Esophagus squamous epithelium (tissue), 4 donors: ENCODE measurements at regions not wholly inside any gene's neighbourhood (a gene's known extent, or its start where the extent isn't known, plus 50 kb on each side); places are given as distances from the start of the nearest gene placed in this dataset.

Experiments
- POLR2A ChIP-seq, 4 donors: fragments of 450-650 bp; IDR thresholded peaks; one replicate each; pipeline ENCODE4 v1.6.1; 2017; ENCODE audit warnings: antibody characterized with exemption in 4 of 4, mild to moderate bottlenecking in 4 of 4, moderate library complexity in 3 of 4
- TF ChIP-seq, protein P1 (sequence below), 6 experiments: fragments of 450-650 bp in 4 of 6; fragments of 200-600 bp in 2 of 6; sonication (generic) in 2 of 6; IDR thresholded peaks; one replicate each; pipeline ENCODE4 v1.5.1; 2016 to 2019; ENCODE audit warnings: antibody characterized with exemption in 6 of 6, mild to moderate bottlenecking in 4 of 6, moderate library complexity in 4 of 6

DNA sequence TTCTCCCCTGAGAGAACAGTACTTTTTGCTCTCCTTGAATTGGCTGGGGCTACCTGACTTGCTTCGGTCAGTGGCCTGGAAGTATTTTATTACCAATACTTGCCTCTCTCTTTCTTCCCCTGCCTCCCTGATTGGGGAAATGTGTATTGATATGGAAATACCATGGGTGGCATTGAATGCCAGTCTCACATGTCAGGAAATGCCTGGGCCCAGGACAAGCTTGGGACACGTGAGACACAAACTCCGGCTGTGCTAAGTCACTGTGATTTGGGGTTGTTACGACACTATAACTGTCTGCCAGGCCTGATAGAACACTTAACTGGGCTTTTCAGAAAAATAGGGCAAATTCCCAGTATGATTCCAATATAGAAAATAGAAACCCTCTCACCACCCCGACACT lies 238.3 kb downstream of the GADD45G start:
- TF ChIP-seq, protein P1, sequence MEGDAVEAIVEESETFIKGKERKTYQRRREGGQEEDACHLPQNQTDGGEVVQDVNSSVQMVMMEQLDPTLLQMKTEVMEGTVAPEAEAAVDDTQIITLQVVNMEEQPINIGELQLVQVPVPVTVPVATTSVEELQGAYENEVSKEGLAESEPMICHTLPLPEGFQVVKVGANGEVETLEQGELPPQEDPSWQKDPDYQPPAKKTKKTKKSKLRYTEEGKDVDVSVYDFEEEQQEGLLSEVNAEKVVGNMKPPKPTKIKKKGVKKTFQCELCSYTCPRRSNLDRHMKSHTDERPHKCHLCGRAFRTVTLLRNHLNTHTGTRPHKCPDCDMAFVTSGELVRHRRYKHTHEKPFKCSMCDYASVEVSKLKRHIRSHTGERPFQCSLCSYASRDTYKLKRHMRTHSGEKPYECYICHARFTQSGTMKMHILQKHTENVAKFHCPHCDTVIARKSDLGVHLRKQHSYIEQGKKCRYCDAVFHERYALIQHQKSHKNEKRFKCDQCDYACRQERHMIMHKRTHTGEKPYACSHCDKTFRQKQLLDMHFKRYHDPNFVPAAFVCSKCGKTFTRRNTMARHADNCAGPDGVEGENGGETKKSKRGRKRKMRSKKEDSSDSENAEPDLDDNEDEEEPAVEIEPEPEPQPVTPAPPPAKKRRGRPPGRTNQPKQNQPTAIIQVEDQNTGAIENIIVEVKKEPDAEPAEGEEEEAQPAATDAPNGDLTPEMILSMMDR (IDR thresholded peaks at IDR 0.05) = no peak
- TF ChIP-seq POLR2A (IDR thresholded peaks at IDR 0.05) = no peak
